NOMO-1 (cell line): ENCODE measurements at regions not wholly inside any gene's neighbourhood (a gene's known extent, or its start where the extent isn't known, plus 50 kb on each side); places are given as distances from the start of the nearest gene placed in this dataset.
"Not testable (repeated sequence)": the region's sequence is repeated elsewhere in the genome, so short reads cannot be mapped to it uniquely, and the experiment has no call there.

Source experiments
- DNase-seq, 2 experiments: peaks; one replicate each; lab custom pipeline; 2025; ENCODE audit not compliant: unreplicated experiment in 2 of 2; lab: John Stamatoyannopoulos, UW

GRCh38 chr18:961644-962355 lies 57.1 kb downstream of the ADCYAP1 start:
- DNase-seq, result peak; percentile 3 to 8

- no peak for DNase-seq
Measured at GRCh38 chr18:963276-963675, 58.6 kb downstream of the ADCYAP1 start.

GRCh38 chr18:965921-966758 lies 61.5 kb downstream of the ADCYAP1 start:
- no peak for DNase-seq

- DNase-seq, result no peak
Measured at GRCh38 chr18:966759-967576, 62.3 kb downstream of the ADCYAP1 start.

- DNase-seq, result not testable (repeated sequence)
Measured at GRCh38 chr18:968910-969309, 64.2 kb downstream of the ADCYAP1 start.

- not testable (repeated sequence) for DNase-seq
Measured at GRCh38 chr18:969311-969710, 64.6 kb downstream of the ADCYAP1 start.

- not testable (repeated sequence) for DNase-seq
Measured at GRCh38 chr18:974606-975005, 69.9 kb downstream of the ADCYAP1 start.

GRCh38 chr18:976393-977128 lies 71.9 kb downstream of the ADCYAP1 start:
- DNase-seq, result not testable (repeated sequence)

- not testable (repeated sequence) for DNase-seq
Measured at GRCh38 chr18:977327-977726, 72.7 kb downstream of the ADCYAP1 start.

- not testable (repeated sequence) for DNase-seq
Measured at GRCh38 chr18:977732-978131, 73.1 kb downstream of the ADCYAP1 start.

GRCh38 chr18:980586-980985 lies 75.9 kb downstream of the ADCYAP1 start:
- DNase-seq, result no peak

- DNase-seq, result no peak
Measured at GRCh38 chr18:984004-984403, 79.3 kb downstream of the ADCYAP1 start.

- no peak for DNase-seq
Measured at GRCh38 chr18:985212-985661, 80.6 kb downstream of the ADCYAP1 start.

GRCh38 chr18:986051-986450 lies 81.4 kb downstream of the ADCYAP1 start:
- DNase-seq, result no peak

- no peak for DNase-seq
Measured at GRCh38 chr18:986552-986951, 81.9 kb downstream of the ADCYAP1 start.

GRCh38 chr18:987325-988186 lies 82.9 kb downstream of the ADCYAP1 start:
- DNase-seq, result no peak

GRCh38 chr18:989425-989824 lies 84.8 kb downstream of the ADCYAP1 start:
- no peak for DNase-seq

GRCh38 chr18:990197-990596 lies 85.5 kb downstream of the ADCYAP1 start:
- no peak for DNase-seq

GRCh38 chr18:991441-991840 lies 86.8 kb downstream of the ADCYAP1 start:
- no peak for DNase-seq
